BLaER1 (cell line): ENCODE measurements at regions not wholly inside any gene's neighbourhood (a gene's known extent, or its start where the extent isn't known, plus 50 kb on each side); places are given as distances from the start of the nearest gene placed in this dataset.
A peak's percentile ranks its signal among the peaks of the same experiment; 100 is the strongest.

ENCODE experiments used
- H3K27ac ChIP-seq: shearing (Covaris generic); formaldehyde crosslinking; 2 replicates; pipeline ENCODE4 v1.8.1; 2022
- H3K27me3 ChIP-seq: shearing (Covaris generic); formaldehyde crosslinking; 2 replicates; pipeline ENCODE4 v1.8.1; 2022
- H3K36me3 ChIP-seq: shearing (Covaris generic); formaldehyde crosslinking; 2 replicates; pipeline ENCODE4 v1.8.1; 2022
- H3K4me1 ChIP-seq: shearing (Covaris generic); formaldehyde crosslinking; 2 replicates; pipeline ENCODE4 v1.8.1; 2022
- H3K4me2 ChIP-seq: shearing (Covaris generic); formaldehyde crosslinking; 2 replicates; pipeline ENCODE4 v1.8.1; 2022
- H3K4me3 ChIP-seq: shearing (Covaris generic); formaldehyde crosslinking; 2 replicates; pipeline ENCODE4 v1.8.1; 2022
- H3K9ac ChIP-seq: shearing (Covaris generic); formaldehyde crosslinking; 2 replicates; pipeline ENCODE4 v1.8.1; 2022
- H3K9me3 ChIP-seq: shearing (Covaris generic); formaldehyde crosslinking; 2 replicates; pipeline ENCODE4 v1.8.1; 2022
- H4K20me1 ChIP-seq: shearing (Covaris generic); formaldehyde crosslinking; 2 replicates; pipeline ENCODE4 v1.8.1; 2022
- Cebpa-rat ChIP-seq: shearing (Covaris generic); IDR thresholded peaks from 2 replicates; pipeline ENCODE4 v1.8.1; 2022

DNA sequence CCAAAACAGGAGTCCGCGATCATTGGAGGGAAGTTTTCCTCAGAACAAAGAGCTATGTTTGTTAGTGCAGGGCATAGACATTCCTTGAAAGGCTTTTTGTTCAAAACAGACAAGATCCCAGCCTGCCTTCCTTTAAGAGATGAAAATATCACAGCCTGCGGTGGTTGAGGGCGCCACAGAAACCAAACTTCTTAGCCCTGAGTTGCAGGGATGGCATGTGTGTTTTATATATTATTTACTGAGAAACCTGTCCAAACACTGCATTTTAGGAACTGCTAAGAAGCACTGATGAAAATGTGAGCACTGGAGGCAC lies 57.5 kb upstream of the TMEM178A start:
- Histone ChIP-seq H3K27me3 (no peaks in the 10 kb centered on the region), H3K9me3 (no peaks in the 10 kb centered on the region), H3K27ac (no peak overlapping the region), H3K9ac (no peak overlapping the region), H3K4me2 (no peak overlapping the region), H4K20me1 (no peaks in the 10 kb centered on the region), H3K4me3 (no peak overlapping the region), H3K4me1 (peaks cover 32% of the 10 kb centered on the region), H3K36me3 (no peaks in the 10 kb centered on the region)
- TF ChIP-seq Cebpa-rat, result no peak

DNA sequence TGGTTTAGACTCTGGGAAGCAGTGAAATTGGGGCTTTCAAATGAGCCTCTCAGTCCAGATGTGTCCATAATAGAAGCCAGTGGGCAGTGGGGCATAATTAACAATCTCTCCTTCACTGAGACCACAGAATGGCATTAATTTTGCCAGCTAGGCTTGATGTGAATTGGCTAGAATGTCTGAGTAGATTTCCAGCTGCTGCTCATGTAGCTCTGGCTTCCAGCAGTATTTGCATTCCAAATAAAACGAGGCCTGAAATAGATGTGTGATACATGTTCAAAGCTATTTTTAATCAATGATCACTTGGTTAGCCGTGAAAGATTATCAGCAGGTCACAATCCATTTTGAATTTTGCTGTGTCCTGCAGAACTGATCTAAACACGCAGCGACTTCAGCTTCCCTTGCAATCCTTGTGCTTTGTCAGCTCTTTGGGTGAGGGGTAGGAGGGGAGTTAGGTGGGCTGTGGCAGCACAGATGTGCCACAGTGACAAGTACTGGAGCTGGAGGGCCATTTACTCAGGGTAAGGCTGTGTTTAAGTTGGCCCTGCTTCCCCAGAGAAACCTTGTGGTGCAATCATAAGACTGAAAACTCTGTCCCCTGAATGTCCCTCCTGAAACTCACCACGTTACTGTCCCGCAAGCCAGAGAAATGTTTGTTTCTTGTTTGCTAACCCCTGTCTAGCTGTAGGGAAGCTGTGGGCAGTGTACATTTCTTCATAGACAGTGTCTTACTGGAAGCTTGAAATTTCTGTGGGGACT lies 56.9 kb upstream of the TMEM178A start:
- H3K27ac ChIP-seq, result no peak overlapping the region
- H3K9me3 ChIP-seq, result no peaks in the 10 kb centered on the region
- H4K20me1 ChIP-seq, result no peaks in the 10 kb centered on the region
- no peak overlapping the region for H3K4me2 ChIP-seq
- no peak overlapping the region for H3K9ac ChIP-seq
- TF ChIP-seq Cebpa-rat, result no peak
- H3K4me1 ChIP-seq, result peaks cover 32% of the 10 kb centered on the region
- H3K4me3 ChIP-seq, result no peak overlapping the region
- H3K36me3 ChIP-seq, result no peaks in the 10 kb centered on the region
- H3K27me3 ChIP-seq, result no peaks in the 10 kb centered on the region

DNA sequence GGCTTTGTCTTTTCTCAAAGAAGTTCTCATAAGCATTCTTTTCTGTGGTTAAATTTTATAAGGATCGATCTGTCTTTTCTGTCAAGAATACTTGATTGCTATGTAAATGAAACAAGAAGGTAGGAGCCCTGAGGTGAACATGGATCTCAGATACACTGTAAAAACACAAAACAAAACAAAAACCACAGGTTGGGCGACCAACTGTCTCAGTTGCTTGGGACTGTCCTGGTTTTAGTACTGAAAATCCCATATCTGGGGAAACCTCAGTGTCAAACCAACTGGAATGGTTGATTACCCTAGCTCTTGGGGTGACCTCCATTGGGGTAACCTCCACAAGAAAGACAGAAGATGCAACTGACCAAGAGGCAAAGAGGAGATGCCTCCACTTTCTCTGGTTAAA lies 55.8 kb upstream of the TMEM178A start:
- no peaks in the 10 kb centered on the region for H3K36me3 ChIP-seq
- peak overlapping the region; percentile 38; the same call in 1 of the 2 replicates for H3K27ac ChIP-seq
- TF ChIP-seq Cebpa-rat, result no peak
- H3K4me2 ChIP-seq, result peak overlapping the region; percentile 70
- no peak overlapping the region for H3K4me3 ChIP-seq
- H3K9me3 ChIP-seq, result no peaks in the 10 kb centered on the region
- peaks cover 32% of the 10 kb centered on the region for H3K4me1 ChIP-seq
- H4K20me1 ChIP-seq, result no peaks in the 10 kb centered on the region
- H3K9ac ChIP-seq, result no peak overlapping the region
- no peaks in the 10 kb centered on the region for H3K27me3 ChIP-seq

DNA sequence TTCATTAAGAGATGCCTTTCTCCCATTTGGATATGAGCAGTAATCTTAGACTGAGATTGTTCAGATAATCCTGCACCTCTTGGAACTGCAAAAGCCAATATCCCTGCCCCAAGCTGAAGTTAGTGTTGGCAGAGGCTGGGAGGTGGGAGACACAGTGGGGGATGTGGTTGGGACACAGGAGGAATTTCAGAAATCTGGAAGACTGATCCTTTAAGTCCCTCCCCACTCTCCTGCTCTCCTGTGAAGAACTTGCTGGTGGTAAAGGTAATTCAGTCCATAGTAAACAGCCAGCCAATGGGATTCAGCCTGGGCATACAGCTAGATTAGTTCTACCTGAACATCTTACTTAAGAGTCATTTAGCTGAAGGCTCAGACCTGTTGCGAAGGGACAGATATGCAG lies 50.0 kb upstream of the TMEM178A start:
- H3K9me3 ChIP-seq, result no peaks in the 10 kb centered on the region
- H3K27ac ChIP-seq, result no peak overlapping the region
- no peaks in the 10 kb centered on the region for H4K20me1 ChIP-seq
- TF ChIP-seq Cebpa-rat, result no peak
- no peak overlapping the region for H3K4me3 ChIP-seq
- H3K9ac ChIP-seq, result no peak overlapping the region
- peaks cover 19% of the 10 kb centered on the region for H3K4me1 ChIP-seq
- H3K4me2 ChIP-seq, result no peak overlapping the region
- H3K27me3 ChIP-seq, result no peaks in the 10 kb centered on the region
- H3K36me3 ChIP-seq, result no peaks in the 10 kb centered on the region
